Neutrophil (primary cell): ENCODE measurements at regions not wholly inside any gene's neighbourhood (a gene's known extent, or its start where the extent isn't known, plus 50 kb on each side); places are given as distances from the start of the nearest gene placed in this dataset.

Experiments
- H3K27ac ChIP-seq: fragments of 200-600 bp; sonication (generic); 2 replicates; pipeline ENCODE4 v1.5.1; 2016; ENCODE audit warnings: mild to moderate bottlenecking, moderate library complexity
- H3K27me3 ChIP-seq: fragments of 200-600 bp; sonication (generic); 2 replicates; pipeline ENCODE4 v1.6.0; 2016; ENCODE audit warnings: mild to moderate bottlenecking
- H3K36me3 ChIP-seq: fragments of 200-600 bp; sonication (generic); 2 replicates; pipeline ENCODE4 v1.5.1; 2017
- H3K4me1 ChIP-seq, 2 experiments: fragments of 200-600 bp in 1 of 2; sonication (generic) in 1 of 2; 1 replicate in 1 of 2; 2 replicates in 1 of 2; pipeline versions ENCODE4 v1.5.1 to v1.6.1; 2013 to 2016; ENCODE audit warnings: low read depth in 1 of 2, low read length in 1 of 2, mild to moderate bottlenecking in 1 of 2, moderate library complexity in 1 of 2; ENCODE audit not compliant: control insufficient read depth in 1 of 2, insufficient read depth in 1 of 2
- H3K4me3 ChIP-seq, 2 experiments: fragments of 200-600 bp in 1 of 2; sonication (generic) in 1 of 2; 1 replicate in 1 of 2; 2 replicates in 1 of 2; pipeline ENCODE4 v1.5.1; 2013 to 2016; ENCODE audit warnings: low read depth in 1 of 2, low read length in 1 of 2, mild to moderate bottlenecking in 1 of 2, moderate library complexity in 1 of 2
- H3K9me3 ChIP-seq: fragments of 200-600 bp; sonication (generic); 2 replicates; pipeline ENCODE4 v1.5.1; 2016
- CTCF ChIP-seq: fragments of 200-600 bp; sonication (generic); IDR thresholded peaks from 2 replicates; pipeline ENCODE4 v1.5.1; 2016; ENCODE audit warnings: antibody characterized with exemption

- Histone ChIP-seq H3K9me3 (no peaks in the 10 kb centered on the region), H3K27me3 (no peaks in the 10 kb centered on the region), H3K27ac (no peak overlapping the region), H3K4me1 (no peaks in the 10 kb centered on the region), H3K4me3 (no peak overlapping the region), H3K36me3 (no peaks in the 10 kb centered on the region)
- TF ChIP-seq CTCF: no peak
These were observed 150.9 kb upstream of the CTTNBP2NL start for GRCh38 chr1:112245114-112245513.

DNA sequence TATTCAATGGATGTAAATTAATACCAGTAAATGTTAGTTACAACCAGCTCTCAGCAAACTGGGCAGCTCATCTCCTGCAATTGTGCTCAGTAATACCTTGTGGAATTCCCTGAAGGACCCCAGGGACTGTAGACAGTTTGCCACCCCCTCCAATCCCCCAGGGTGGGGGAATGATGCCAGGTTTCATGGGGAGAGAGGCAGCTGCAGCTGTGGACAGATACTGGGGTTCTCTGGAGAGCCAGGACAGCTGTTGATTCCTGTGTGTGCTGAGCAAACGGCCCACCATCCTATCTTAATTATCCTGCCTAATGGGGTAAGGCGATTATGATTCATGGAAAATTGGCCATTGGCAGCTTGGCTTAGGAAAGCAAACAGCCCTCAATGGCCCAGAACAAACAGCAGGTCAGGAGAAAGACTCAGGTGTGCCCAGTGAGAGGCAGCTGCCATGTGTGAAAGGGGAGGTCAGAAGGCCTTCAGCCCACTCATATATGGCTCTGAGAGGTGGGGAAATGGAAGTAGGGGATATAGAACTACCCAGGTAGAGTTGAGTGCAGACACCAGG, 148.9 kb upstream of the CTTNBP2NL start:
- H3K36me3 ChIP-seq: no peaks in the 10 kb centered on the region
- no peak for TF ChIP-seq CTCF
- no peaks in the 10 kb centered on the region for H3K27me3 ChIP-seq

GRCh38 chr1:112247961-112248360, 148.1 kb upstream of the CTTNBP2NL start:
- TF ChIP-seq CTCF: no peak
- Histone ChIP-seq H3K4me3 (no peak overlapping the region), H3K27ac (no peak overlapping the region), H3K9me3 (no peaks in the 10 kb centered on the region), H3K36me3 (no peaks in the 10 kb centered on the region), H3K4me1 (no peaks in the 10 kb centered on the region), H3K27me3 (no peaks in the 10 kb centered on the region)

More for the DNA sequence above, 148.9 kb upstream of the CTTNBP2NL start:
- Histone ChIP-seq H3K4me3 (no peak overlapping the region), H3K27ac (no peak overlapping the region), H3K9me3 (no peaks in the 10 kb centered on the region), H3K4me1 (no peaks in the 10 kb centered on the region)

- Histone ChIP-seq H3K36me3 (no peaks in the 10 kb centered on the region), H3K27me3 (no peaks in the 10 kb centered on the region), H3K27ac (no peak overlapping the region)
These were observed 145.1 kb upstream of the CTTNBP2NL start for GRCh38 chr1:112250892-112251291.

GRCh38 chr1:112251766-112252506, 144.1 kb upstream of the CTTNBP2NL start:
- TF ChIP-seq CTCF: no peak
- no peaks in the 10 kb centered on the region for H3K27me3 ChIP-seq
- H3K4me3 ChIP-seq: no peak overlapping the region
- no peaks in the 10 kb centered on the region for H3K36me3 ChIP-seq
- no peak overlapping the region for H3K27ac ChIP-seq
- H3K9me3 ChIP-seq: no peaks in the 10 kb centered on the region
- no peaks in the 10 kb centered on the region for H3K4me1 ChIP-seq

More at GRCh38 chr1:112250892-112251291, 145.1 kb upstream of the CTTNBP2NL start:
- no peaks in the 10 kb centered on the region for H3K4me1 ChIP-seq
- H3K4me3 ChIP-seq: no peak overlapping the region
- H3K9me3 ChIP-seq: no peaks in the 10 kb centered on the region
- TF ChIP-seq CTCF: no peak
